NCI-H774 (cell line): ENCODE measurements at regions not wholly inside any gene's neighbourhood (a gene's known extent, or its start where the extent isn't known, plus 50 kb on each side); places are given as distances from the start of the nearest gene placed in this dataset.
"Not testable (repeated sequence)": the region's sequence is repeated elsewhere in the genome, so short reads cannot be mapped to it uniquely, and the experiment has no call there.

Experiments used
- DNase-seq: peaks from one replicate; lab custom pipeline; 2025; lab: John Stamatoyannopoulos, UW

GRCh38 chr2:7759898-7760297 lies 842.7 kb downstream of the RNF144A start:
- DNase-seq, result no peak

- DNase-seq, result not testable (repeated sequence)
These were observed 846.2 kb downstream of the RNF144A start for GRCh38 chr2:7763418-7763817.

GRCh38 chr2:7765236-7765635 lies 848.0 kb downstream of the RNF144A start:
- DNase-seq, result no peak

GRCh38 chr2:7766088-7766722 lies 849.0 kb downstream of the RNF144A start:
- no peak for DNase-seq

- DNase-seq, result no peak
These were observed 849.9 kb downstream of the RNF144A start for GRCh38 chr2:7766978-7767565.

- no peak for DNase-seq
These were observed 850.7 kb downstream of the RNF144A start for GRCh38 chr2:7767902-7768301.

- DNase-seq, result no peak
These were observed 854.6 kb downstream of the RNF144A start for GRCh38 chr2:7771781-7772180.

GRCh38 chr2:7773362-7774360 lies 856.4 kb downstream of the RNF144A start:
- DNase-seq, result no peak

GRCh38 chr2:7774481-7774880 lies 857.3 kb downstream of the RNF144A start:
- no peak for DNase-seq

- DNase-seq, result no peak
These were observed 860.5 kb downstream of the RNF144A start for GRCh38 chr2:7777668-7778067.

GRCh38 chr2:7780321-7780720 lies 863.1 kb downstream of the RNF144A start:
- DNase-seq, result no peak

- no peak for DNase-seq
These were observed 868.5 kb downstream of the RNF144A start for GRCh38 chr2:7785700-7786099.

- no peak for DNase-seq
These were observed 871.5 kb downstream of the RNF144A start for GRCh38 chr2:7788736-7789135.

- DNase-seq, result peak; percentile 90
These were observed 874.9 kb downstream of the RNF144A start for GRCh38 chr2:7792031-7792651.

GRCh38 chr2:7795778-7796563 lies 878.8 kb downstream of the RNF144A start:
- DNase-seq, result peak; percentile 62

- no peak for DNase-seq
These were observed 881.8 kb upstream of the ID2 start for GRCh38 chr2:7800031-7800430.

GRCh38 chr2:7801212-7801611 lies 880.6 kb upstream of the ID2 start:
- no peak for DNase-seq

GRCh38 chr2:7803515-7803914 lies 878.3 kb upstream of the ID2 start:
- DNase-seq, result no peak

GRCh38 chr2:7809640-7810039 lies 872.2 kb upstream of the ID2 start:
- no peak for DNase-seq

GRCh38 chr2:7811073-7811472 lies 870.8 kb upstream of the ID2 start:
- DNase-seq, result no peak

- DNase-seq, result no peak
These were observed 869.4 kb upstream of the ID2 start for GRCh38 chr2:7812231-7812995.
